Glutamatergic neuron (in vitro differentiated cells): ENCODE measurements at regions not wholly inside any gene's neighbourhood (a gene's known extent, or its start where the extent isn't known, plus 50 kb on each side); places are given as distances from the start of the nearest gene placed in this dataset.

ENCODE experiments used
- DNase-seq: peaks from one replicate; pipeline ENCODE4 v3.0.0; 2022
- H3K27ac Mint-ChIP-seq: one replicate; pipeline ENCODE4 v1.8.0; 2020; ENCODE audit warnings: mild to moderate bottlenecking, mixed read lengths, inconsistent platforms; ENCODE audit not compliant: unreplicated experiment
- H3K27me3 Mint-ChIP-seq: one replicate; pipeline ENCODE4 v1.8.0; 2020; ENCODE audit warnings: mild to moderate bottlenecking, moderate library complexity, mixed read lengths, inconsistent platforms; ENCODE audit not compliant: unreplicated experiment
- H3K36me3 Mint-ChIP-seq: one replicate; pipeline ENCODE4 v1.8.0; 2020; ENCODE audit warnings: mild to moderate bottlenecking, mixed read lengths, inconsistent platforms; ENCODE audit not compliant: unreplicated experiment
- H3K4me1 Mint-ChIP-seq: one replicate; pipeline ENCODE4 v1.8.0; 2020; ENCODE audit warnings: mild to moderate bottlenecking, low read depth, mixed read lengths, inconsistent platforms; ENCODE audit not compliant: unreplicated experiment
- H3K4me3 Mint-ChIP-seq: one replicate; pipeline ENCODE4 v1.8.0; 2020; ENCODE audit warnings: mild to moderate bottlenecking, mixed read lengths, inconsistent platforms; ENCODE audit not compliant: unreplicated experiment
- H3K9me3 Mint-ChIP-seq: one replicate; pipeline ENCODE4 v1.8.0; 2020; ENCODE audit warnings: mild to moderate bottlenecking, moderate library complexity, mixed read lengths, inconsistent platforms; ENCODE audit not compliant: unreplicated experiment
- CTCF ChIP-seq: fragments of 200-600 bp; sonication (generic); IDR thresholded peaks from one replicate; pipeline ENCODE4 v1.5.0; 2021; ENCODE audit not compliant: partially characterized antibody, unreplicated experiment

GRCh38 chr4:162364651-162365050 is 200.9 kb upstream of the FSTL5 start:
- H3K4me1 Mint-ChIP-seq, result peaks cover 2% of the 10 kb centered on the region

GRCh38 chr4:162360369-162361149 is 196.8 kb upstream of the FSTL5 start:
- Mint-ChIP-seq H3K9me3 (no peaks in the 10 kb centered on the region), H3K27ac (no peak overlapping the region), H3K36me3 (no peaks in the 10 kb centered on the region), H3K4me3 (no peak overlapping the region), H3K4me1 (peaks cover 2% of the 10 kb centered on the region), H3K27me3 (no peaks in the 10 kb centered on the region)
- no peak for TF ChIP-seq CTCF
- no peak for DNase-seq

More at GRCh38 chr4:162364651-162365050, 200.9 kb upstream of the FSTL5 start:
- no peak for DNase-seq
- H3K9me3 Mint-ChIP-seq, result no peaks in the 10 kb centered on the region
- H3K4me3 Mint-ChIP-seq, result no peak overlapping the region
- TF ChIP-seq CTCF, result no peak
- H3K27ac Mint-ChIP-seq, result no peak overlapping the region
- no peaks in the 10 kb centered on the region for H3K36me3 Mint-ChIP-seq
- H3K27me3 Mint-ChIP-seq, result no peaks in the 10 kb centered on the region

- Mint-ChIP-seq H3K9me3 (peaks cover 1% of the 10 kb centered on the region), H3K36me3 (no peaks in the 10 kb centered on the region), H3K27ac (no peak overlapping the region), H3K4me1 (no peaks in the 10 kb centered on the region), H3K4me3 (no peak overlapping the region), H3K27me3 (no peaks in the 10 kb centered on the region)
- TF ChIP-seq CTCF, result no peak
- no peak for DNase-seq
These were observed 192.4 kb upstream of the FSTL5 start for GRCh38 chr4:162356181-162356580.

GRCh38 chr4:162352580-162353107 is 188.8 kb upstream of the FSTL5 start:
- no peak overlapping the region for H3K27ac Mint-ChIP-seq
- peaks cover 2% of the 10 kb centered on the region for H3K4me1 Mint-ChIP-seq
- no peak for DNase-seq
- no peaks in the 10 kb centered on the region for H3K36me3 Mint-ChIP-seq
- peaks cover 1% of the 10 kb centered on the region for H3K9me3 Mint-ChIP-seq
- TF ChIP-seq CTCF, result no peak
- no peak overlapping the region for H3K4me3 Mint-ChIP-seq
- no peaks in the 10 kb centered on the region for H3K27me3 Mint-ChIP-seq

- no peak for DNase-seq
- no peaks in the 10 kb centered on the region for H3K36me3 Mint-ChIP-seq
- H3K9me3 Mint-ChIP-seq, result peaks cover 1% of the 10 kb centered on the region
- no peak overlapping the region for H3K4me3 Mint-ChIP-seq
- H3K27ac Mint-ChIP-seq, result no peak overlapping the region
- no peak for TF ChIP-seq CTCF
- no peaks in the 10 kb centered on the region for H3K27me3 Mint-ChIP-seq
- peaks cover 2% of the 10 kb centered on the region for H3K4me1 Mint-ChIP-seq
These were observed 186.5 kb upstream of the FSTL5 start for GRCh38 chr4:162350331-162350730.
